ENCODE measurements at regions not wholly inside any gene's neighbourhood (a gene's known extent, or its start where the extent isn't known, plus 50 kb on each side); places are given as distances from the start of the nearest gene placed in this dataset.

DNA sequence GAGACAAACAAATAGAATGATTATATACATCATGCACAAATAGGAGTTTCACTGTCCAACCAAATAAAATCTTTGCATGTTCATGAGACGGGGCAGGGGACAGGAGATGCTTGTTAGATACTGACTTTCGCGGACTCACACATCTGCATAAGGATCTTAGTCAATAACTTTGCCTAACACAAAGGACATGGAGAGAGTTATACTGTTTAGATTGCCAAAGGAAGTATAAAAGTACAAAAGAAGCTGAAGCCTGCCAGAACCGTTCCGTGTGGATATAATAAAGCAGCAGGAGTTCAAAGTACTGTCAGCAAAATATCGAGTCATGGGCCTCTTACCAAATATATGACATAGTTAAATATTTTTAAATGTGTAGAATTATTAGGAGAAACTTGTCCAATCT, 1148.4 kb downstream of the EFNA5 start:
- Histone ChIP-seq H3K4me3 (no peak overlapping the region), H3K4me1 (no peaks in the 10 kb centered on the region), H3K27me3 (no peaks in the 10 kb centered on the region), H3K36me3 (no peaks in the 10 kb centered on the region), H3K9me3 (no peaks in the 10 kb centered on the region), H3K27ac (no peak overlapping the region)
- TF ChIP-seq, protein P1, sequence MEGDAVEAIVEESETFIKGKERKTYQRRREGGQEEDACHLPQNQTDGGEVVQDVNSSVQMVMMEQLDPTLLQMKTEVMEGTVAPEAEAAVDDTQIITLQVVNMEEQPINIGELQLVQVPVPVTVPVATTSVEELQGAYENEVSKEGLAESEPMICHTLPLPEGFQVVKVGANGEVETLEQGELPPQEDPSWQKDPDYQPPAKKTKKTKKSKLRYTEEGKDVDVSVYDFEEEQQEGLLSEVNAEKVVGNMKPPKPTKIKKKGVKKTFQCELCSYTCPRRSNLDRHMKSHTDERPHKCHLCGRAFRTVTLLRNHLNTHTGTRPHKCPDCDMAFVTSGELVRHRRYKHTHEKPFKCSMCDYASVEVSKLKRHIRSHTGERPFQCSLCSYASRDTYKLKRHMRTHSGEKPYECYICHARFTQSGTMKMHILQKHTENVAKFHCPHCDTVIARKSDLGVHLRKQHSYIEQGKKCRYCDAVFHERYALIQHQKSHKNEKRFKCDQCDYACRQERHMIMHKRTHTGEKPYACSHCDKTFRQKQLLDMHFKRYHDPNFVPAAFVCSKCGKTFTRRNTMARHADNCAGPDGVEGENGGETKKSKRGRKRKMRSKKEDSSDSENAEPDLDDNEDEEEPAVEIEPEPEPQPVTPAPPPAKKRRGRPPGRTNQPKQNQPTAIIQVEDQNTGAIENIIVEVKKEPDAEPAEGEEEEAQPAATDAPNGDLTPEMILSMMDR (IDR thresholded peaks at IDR 0.05) = no peak
- TF ChIP-seq EP300 (IDR thresholded peaks at IDR 0.05) = no peak
- peak in 1 of 2 donors; percentile 3 for DNase-seq
- WGBS, 5 donors = 44 to 72% (median 56%) methylated on average over 6 of the region's 6 CpGs
- intact Hi-C loops (cut with DNase I; ENCODE audit: low total_unique reads) = no loop called here

DNA sequence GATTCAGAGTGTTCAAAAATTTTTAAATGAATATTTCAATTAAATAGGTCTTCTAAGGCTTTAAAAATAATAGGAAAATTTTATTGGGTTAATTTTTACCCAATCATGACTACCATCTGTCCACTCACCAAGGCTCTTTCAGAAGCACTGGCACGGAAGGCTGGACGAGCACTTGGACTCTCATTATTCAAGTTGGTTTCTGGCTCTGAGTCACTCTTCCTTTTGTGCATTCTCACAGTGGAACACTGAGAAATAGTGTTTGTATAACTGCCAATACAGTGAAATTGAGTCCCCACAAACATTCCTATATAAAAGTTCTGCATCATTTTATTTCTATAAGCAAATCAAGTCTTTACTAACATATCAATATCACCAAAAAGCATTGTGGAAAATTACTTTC, 1149.0 kb downstream of the EFNA5 start:
- H3K27ac ChIP-seq = no peak overlapping the region
- H3K4me3 ChIP-seq = no peak overlapping the region
- no peaks in the 10 kb centered on the region for H3K36me3 ChIP-seq
- H3K27me3 ChIP-seq = no peaks in the 10 kb centered on the region
- intact Hi-C loops (cut with DNase I; ENCODE audit: low total_unique reads) = no loop called here
- peak in 1 of 2 donors; percentile 7 for DNase-seq
- H3K9me3 ChIP-seq = no peaks in the 10 kb centered on the region
- 53 to 75% (median 62%) methylated on average over 2 of the region's 2 CpGs for WGBS, 5 donors
- TF ChIP-seq POLR2A (IDR thresholded peaks at IDR 0.05) (no peak), EP300 (IDR thresholded peaks at IDR 0.05) (no peak), POLR2AphosphoS5 (IDR thresholded peaks at IDR 0.05) (no peak)
- TF ChIP-seq, protein P1 (IDR thresholded peaks at IDR 0.05) = no peak
- no peaks in the 10 kb centered on the region for H3K4me1 ChIP-seq

DNA sequence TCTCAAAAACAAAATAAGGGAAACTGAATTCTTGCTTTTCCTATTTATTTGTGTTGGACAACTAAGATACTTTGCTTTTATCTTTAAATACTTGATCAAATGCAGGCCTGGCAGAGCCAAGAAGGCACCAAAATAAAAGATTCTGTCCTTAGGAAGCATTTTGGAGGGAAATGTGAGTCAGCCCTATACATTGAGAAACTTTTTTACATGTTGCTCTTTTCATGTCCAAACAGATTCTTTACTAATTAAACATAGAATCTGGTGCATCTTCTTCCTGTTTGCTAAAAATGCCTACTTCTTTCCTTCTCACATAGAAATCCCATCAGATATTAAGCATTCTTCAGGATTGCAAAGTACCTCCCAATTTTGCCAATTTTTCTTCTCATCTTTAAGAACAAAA, 1160.4 kb downstream of the EFNA5 start:
- Histone ChIP-seq H3K27me3 (no peaks in the 10 kb centered on the region), H3K27ac (no peak overlapping the region), H3K36me3 (no peaks in the 10 kb centered on the region), H3K4me1 (no peaks in the 10 kb centered on the region), H3K4me3 (no peak overlapping the region), H3K9me3 (no peaks in the 10 kb centered on the region)
- intact Hi-C loops (cut with DNase I; ENCODE audit: low total_unique reads) = no loop called here
- no peak for DNase-seq
- TF ChIP-seq POLR2A (IDR thresholded peaks at IDR 0.05) = no peak

DNA sequence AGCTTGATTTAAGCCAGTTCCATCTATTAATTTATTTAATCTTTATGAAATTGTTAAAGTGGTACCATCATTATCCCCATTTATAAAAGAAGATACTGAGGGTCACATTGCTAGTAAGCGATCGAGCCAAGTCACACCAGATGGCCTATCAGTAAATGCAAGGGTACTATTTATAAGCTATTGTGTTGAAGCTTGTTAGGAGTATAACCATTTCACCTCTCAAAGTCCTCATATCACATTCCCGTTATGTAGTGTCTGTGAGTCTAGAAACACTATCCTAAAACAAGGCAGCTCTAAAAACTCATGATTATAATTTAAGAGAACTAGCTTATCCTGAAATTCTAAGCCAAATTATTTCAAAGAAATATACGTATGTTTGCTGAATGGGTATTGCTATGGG, 1161.8 kb downstream of the EFNA5 start:
- H3K27me3 ChIP-seq = no peaks in the 10 kb centered on the region
- H3K4me3 ChIP-seq = no peak overlapping the region
- no peaks in the 10 kb centered on the region for H3K9me3 ChIP-seq
- intact Hi-C loops (cut with DNase I; ENCODE audit: low total_unique reads) = no loop called here
- H3K4me1 ChIP-seq = no peaks in the 10 kb centered on the region
- H3K27ac ChIP-seq = no peak overlapping the region
- DNase-seq = no peak
- WGBS, 5 donors = 79 to 89% (median 85%) methylated on average over 4 of the region's 4 CpGs
- H3K36me3 ChIP-seq = no peaks in the 10 kb centered on the region
- TF ChIP-seq POLR2A (IDR thresholded peaks at IDR 0.05) (no peak), EP300 (IDR thresholded peaks at IDR 0.05) (no peak), POLR2AphosphoS5 (IDR thresholded peaks at IDR 0.05) (no peak)
- TF ChIP-seq, protein P1 (IDR thresholded peaks at IDR 0.05) = no peak

DNA sequence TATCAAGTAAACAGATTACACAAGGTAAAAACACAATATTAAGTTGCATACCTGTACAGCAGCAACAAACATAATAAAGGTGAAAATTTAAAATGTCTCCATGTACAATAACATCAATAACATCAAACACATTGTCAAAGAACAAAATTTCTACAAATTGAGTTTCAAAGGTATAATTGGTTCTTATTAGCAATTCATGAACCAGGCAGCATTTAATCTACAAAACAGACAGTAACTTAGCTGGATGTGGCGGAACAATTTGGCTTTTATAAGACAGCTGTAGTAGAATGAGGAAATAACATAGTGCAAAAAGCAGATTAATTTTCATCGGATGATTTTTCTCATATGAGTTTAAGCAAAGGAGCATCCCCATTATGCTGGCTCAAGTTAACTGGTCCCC, 1176.8 kb downstream of the EFNA5 start:
- no peak overlapping the region for H3K27ac ChIP-seq
- H3K4me1 ChIP-seq = no peaks in the 10 kb centered on the region
- intact Hi-C loops (cut with DNase I; ENCODE audit: low total_unique reads) = no loop called here
- H3K9me3 ChIP-seq = no peaks in the 10 kb centered on the region
- DNase-seq = no peak
- 92 to 99% (median 97%) methylated on average over 2 of the region's 2 CpGs for WGBS, 5 donors
- H3K27me3 ChIP-seq = no peaks in the 10 kb centered on the region
- H3K4me3 ChIP-seq = no peak overlapping the region
- no peak for TF ChIP-seq EP300 (IDR thresholded peaks at IDR 0.05)
- no peak for TF ChIP-seq POLR2A (IDR thresholded peaks at IDR 0.05)
- TF ChIP-seq, protein P1 (IDR thresholded peaks at IDR 0.05) = no peak
- no peak for TF ChIP-seq POLR2AphosphoS5 (IDR thresholded peaks at IDR 0.05)
- H3K36me3 ChIP-seq = no peaks in the 10 kb centered on the region

Measured in stomach (tissue), 8 donors.